NCI-H2081 treated with DMSO at 0.1 percent for 48 hours (cell line): ENCODE measurements at regions not wholly inside any gene's neighbourhood (a gene's known extent, or its start where the extent isn't known, plus 50 kb on each side); places are given as distances from the start of the nearest gene placed in this dataset.

Experiments
- DNase-seq: peaks from one replicate; lab custom pipeline; 2025; lab: John Stamatoyannopoulos, UW

DNA sequence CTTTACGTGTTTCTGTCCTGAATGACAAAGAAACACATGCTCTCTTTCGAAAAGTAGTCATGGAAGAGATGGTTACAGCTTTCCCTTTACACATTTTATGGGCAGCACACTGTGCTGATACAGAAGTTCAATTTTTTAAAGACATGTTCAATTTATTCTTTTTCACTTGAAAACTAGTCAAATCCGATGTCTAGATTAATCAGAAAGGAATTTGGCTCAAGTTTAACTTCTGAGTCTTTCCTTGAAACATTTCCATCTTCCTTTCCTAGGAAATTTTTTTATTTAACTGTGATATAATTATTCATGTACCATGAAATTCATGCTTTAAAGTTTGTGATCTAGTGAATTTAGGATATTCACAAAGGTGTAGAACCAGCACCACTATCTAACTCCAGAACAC lies 360.1 kb downstream of the TNS3 start:
- DNase-seq, result no peak

DNA sequence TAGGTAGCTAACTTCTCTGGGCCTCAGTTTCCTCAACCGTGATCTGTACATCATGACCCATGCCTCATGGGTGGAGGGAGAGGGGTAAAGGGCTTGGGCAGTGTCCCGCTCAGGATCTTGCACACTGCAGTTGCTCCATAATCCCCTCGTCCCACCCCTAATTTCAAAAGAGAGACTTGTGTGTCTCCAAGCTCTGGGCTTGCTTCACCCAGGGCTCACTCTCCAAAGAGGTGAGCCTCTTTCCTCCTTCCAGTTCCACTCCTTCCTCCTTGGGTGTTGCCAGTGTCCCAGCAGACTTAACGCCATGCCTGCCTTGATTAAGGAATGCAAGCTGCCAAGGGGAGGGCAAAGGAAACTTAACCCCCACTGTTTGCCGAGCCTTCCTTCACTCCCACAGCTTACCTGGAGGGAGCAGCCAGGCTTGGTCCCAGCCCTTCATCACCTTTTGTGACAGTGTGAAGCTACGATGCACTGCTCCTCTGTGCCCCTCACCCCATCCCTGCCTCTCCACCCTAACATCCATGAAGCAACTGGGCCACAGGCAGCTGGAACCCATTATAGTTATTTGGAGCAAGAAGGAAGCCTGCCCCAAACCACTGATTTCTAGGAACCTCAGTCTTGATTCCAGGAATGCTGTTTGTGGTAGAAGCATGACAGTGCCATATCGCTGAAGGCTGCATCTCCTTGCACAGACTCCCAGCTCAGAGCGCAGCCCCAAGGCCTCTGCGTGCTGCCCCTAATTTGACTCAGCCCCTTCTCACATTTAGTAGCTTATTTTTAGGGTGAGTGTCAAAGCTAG lies 363.3 kb downstream of the TNS3 start:
- DNase-seq, result no peak

DNA sequence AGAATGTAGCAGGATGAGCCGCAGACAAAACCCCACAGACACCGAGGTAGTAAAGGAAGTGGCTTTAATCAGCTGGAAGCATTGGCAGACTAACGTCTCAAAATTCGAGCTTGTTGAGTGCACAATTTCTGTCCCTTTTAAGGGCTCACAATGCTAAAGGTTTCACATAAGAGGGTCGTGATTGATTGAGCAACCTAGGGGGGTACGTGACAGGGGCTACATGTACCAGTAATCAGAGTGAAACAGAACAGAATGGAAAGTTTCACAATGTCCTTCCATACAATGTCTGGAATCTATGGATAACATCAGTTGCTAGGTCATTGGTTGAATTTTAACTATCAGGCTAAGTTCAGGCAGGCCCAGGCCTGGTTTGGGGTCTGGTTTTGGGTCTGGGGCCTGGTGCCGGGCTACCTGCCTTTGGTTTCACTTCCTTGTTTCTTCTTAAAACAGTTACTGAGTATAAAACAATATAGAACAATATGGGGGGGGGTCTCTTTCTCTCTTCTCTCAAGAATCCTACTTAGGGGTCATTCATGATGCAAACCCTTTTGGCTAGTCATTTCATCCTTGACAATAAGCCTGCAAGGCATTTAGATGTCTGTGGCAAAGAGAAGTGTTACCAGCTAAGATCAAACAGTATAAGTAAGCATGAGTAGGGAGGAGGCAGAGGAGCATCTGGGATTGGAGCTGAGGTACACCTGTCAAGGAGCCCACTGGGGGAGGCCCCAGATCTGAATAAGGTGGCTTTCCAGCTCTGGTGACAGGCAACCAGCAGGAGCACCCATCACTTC lies 364.1 kb downstream of the TNS3 start:
- no peak for DNase-seq

DNA sequence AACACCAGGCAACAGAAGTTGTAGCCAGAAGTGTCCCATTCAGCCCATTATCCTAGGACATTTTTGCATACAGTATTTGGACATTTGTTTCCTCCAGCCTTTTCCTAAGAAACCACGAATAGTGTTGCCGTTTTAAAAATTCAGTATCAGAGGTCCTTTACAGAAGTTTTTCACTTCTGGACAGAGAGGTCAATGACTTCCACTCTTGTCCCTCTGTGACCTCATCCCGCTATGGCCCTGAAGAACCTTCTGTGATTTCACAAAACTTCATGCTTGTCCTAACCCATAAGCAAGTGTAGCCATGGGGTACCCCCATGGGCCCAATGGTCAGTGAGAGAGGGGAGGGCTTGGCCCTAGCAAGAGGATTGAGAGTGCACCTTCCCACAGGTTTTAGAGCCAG lies 364.8 kb downstream of the TNS3 start:
- no peak for DNase-seq

DNA sequence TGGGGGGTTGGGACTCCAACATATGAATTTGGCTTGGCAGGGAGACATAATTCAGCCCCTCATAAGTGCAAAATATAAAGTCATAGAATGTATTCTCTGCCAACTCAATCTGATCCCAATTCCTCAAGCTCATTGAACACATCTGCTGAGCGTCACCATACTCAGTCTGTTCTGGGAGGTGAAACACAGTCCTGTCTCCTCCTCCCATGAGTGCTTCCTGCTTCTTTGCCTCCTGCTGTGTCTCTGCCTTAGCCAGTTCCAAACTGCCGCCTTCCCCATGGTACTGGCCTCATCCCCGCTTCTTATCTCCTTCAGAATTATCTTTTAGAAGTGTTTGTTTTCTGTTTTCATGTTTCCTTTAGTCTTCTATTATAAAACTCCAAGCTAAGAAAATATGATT lies 365.5 kb downstream of the TNS3 start:
- DNase-seq, result no peak

DNA sequence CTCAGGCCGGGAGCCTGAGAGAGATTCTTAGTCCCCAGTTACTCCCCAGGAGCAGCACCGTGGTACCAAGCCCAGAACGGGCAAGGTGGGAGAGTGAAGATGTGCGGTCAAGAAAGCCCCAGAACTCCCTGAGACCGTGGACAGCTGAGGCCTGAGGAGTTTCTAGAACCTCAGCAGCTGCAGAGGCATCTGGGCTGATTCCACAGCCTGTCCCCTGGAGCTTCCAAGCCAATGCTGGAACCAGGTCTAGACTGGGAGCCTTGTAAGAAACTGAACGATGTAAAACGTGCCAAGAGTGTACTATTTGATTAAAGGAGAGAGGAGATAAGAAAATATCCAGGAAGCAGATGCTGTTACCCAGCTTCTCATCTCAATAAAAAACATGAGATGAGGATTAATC lies 366.3 kb downstream of the TNS3 start:
- no peak for DNase-seq

DNA sequence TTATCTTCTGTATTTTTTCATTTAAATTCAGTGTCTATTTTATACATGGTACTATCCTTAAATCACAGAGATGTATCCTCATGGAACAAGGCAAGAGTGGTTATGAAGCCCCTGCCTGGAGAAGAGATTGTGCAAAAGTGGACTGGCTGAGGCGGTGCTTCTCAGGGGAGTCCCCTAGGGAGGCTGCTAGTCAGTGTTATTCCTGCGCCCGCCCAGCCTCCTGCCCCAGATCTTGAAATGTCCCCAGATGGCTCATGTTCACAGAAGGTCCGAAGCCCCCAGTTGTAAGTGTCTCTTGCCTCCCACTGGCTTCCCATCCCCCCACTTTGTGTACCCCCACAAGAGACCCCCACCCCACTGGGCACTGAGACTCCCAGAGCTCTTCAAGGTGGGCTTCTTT lies 366.9 kb downstream of the TNS3 start:
- no peak for DNase-seq

DNA sequence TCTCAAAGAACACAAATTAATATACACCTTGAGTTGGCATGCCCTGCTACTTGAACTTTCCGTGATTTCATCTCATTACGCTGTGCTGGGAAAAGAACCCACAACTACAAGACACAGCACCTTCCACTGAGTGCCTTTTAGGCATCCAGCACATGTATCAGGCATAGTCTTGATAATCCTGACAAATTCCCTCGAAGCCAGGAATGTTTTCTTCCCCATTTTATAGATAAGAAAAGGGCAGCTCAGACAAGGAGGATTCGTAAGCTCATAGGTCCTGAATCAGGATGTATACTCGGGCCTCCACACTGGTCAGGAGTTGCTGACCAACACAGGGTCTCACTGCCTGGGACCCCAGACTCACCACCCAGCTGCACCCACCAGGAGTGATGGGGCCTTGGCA lies 368.6 kb downstream of the TNS3 start:
- no peak for DNase-seq

DNA sequence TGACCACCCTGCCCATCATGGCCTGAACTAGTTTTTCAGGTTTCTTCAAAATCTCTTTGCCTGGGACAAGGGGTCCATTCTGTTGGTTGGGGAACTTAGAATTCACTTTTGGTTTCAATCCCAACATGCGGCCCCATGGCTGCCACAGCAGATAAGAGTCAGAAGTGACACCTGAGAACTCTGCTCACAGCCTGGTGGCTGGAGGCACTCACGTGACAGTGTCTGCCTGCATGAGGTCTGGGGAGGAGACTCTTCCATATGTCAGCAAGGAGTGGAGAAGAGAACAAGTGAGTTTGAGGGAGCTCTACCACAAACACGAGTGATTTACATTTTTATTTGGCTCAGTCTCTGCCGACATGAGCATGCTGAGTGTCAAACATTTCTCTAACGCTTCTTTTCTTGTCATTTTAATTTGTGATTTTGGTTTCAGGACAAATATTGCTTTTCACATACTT lies 370.4 kb downstream of the TNS3 start:
- no peak for DNase-seq

DNA sequence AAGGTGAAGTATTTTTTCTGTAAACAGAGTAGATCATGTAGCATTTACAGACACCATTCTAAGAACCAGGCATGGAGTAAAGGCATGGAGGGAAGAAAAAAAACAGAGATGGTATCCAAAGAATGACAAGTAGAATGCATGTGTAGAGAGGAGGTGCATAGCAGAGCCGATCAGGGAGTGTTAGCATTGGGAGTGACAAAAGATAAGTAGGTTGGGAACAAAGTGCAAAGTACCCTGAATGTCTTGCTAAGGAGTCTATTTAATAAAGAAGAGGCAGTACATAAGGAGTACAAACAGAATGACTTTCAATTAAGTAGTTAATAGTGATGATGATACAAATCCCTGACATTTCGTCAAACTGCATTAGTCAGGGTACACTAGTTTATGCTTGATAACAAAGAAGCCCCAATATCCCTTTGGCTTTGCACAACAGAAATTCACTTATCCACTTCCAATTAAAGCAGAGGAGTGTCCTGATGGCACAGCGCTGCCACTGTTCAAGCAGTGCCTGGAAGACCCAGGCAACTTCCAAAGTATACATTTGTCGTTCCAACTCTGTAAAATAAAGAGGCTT lies 371.5 kb downstream of the TNS3 start:
- DNase-seq, result no peak

DNA sequence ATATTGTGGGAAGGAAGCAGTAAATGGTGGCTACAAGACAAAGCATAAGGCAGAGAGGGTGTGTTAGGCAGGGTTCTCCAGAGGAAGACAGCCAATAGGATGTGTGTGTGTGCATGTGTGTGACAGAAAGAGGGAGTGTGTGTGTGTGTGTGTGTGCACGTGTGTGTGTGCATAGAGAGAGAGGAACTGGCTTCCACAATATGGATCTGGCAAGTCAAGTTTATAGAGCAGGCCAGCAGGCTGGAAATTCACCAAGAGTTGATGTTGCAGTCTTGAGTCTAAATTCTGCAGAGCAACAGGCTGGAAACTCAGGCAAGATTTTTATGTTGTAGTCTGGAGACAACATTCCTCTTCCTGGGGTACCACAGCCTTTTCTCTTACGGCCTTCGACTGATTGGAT lies 374.0 kb downstream of the TNS3 start:
- DNase-seq, result no peak

DNA sequence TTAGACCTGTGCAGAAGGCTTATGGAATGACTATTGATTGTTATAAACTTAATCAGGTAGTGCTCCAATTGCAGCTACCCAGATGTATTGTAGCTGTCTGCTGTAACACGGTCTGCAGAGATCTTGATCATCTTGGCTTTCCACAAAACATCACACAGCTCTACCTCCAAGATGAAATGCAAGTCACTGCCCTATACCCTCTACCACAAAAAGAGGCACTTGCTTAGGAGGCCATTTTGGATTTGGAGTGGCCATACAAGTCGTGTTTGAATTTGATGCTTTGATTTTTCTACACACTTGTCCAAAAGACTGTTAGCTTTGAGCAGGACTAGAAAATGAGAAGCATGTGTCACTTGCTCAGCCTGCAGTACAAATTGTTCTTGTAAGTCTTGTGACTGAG lies 377.2 kb downstream of the TNS3 start:
- DNase-seq, result no peak

DNA sequence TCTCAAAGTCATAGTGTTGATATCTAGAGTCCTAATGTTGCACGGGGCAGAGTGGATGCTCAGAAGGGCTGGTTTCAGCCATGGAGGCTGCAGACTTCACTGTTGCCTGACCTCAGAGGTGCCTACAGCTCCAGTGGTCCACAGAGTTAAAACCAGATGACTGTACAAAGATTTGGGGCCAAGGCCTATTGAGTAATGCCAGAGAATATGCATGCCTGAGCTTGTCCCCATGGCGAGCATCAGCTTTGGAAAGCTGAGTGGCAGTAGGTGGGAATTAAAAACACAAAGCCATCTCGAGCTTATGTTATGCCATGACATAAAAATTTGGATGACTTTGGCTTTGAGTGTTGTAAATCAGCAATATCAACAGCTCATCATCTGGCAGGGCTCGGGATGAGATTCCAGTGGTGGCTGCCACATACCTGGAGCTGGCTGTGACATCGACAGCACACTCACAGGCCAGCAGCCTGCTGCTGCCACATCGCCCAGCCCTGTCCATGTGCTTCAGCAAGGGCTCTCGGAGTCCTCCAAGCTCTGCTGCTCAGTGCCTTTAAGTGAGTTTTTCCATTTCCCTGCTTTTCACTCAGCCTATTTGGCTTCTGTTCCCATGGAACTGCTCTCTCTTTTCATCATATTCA lies 379.6 kb downstream of the TNS3 start:
- no peak for DNase-seq

DNA sequence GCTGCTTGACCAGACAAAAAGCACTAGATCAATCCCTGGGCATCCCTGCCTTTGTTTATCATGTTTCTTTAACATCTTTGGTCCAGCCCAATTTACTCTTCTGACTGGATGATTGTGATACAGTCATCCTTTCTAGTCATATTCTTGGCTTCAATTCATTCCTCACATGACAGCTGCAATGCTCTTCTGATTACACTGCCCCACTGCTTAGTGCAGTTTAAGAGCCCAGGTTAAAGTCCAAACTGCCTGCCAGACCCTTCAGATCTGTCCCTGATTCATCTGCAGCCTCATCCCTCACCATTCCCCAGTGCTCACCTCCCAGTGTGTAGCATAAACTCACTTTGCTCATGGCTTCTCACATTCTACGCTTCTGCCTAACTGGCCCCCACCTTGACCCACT lies 383.8 kb downstream of the TNS3 start:
- DNase-seq, result no peak

DNA sequence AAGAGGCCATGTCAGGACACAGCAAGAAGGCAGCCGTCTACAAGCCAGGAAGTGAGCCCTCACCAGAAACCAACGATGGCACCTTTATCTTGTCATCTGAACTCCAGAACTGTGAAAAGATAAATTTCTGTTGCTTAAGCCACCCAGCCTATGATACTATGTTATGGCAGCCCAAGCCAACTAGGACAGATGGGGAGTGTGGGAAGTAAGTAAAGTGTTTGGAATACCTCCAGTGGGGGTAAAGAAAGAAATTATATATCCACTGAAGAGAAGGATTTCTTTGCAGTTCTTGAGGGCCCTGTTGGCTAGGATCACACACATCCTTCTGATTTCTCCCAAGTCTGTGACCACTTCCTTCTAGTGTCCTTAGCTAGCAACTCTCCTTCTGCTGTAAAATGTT lies 384.4 kb downstream of the TNS3 start:
- no peak for DNase-seq

DNA sequence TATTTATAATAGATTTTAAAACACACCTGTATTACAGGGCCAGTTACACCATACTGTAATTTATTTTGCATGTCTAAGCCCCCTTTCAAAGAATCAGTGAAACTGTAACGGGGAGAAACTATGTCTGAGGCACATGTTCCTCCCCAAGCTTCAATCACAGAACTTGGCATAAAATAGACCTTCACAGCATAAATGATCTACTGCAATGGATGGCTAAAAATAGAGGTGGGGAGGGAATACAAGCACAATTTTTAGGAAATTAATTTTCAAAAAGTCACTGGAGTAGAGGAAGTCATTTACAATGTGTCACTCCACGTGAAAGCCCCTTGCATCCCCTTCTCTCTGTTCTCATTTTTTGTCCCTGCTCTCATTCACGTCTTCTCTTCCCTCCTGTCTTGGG lies 385.2 kb downstream of the TNS3 start:
- DNase-seq, result no peak

DNA sequence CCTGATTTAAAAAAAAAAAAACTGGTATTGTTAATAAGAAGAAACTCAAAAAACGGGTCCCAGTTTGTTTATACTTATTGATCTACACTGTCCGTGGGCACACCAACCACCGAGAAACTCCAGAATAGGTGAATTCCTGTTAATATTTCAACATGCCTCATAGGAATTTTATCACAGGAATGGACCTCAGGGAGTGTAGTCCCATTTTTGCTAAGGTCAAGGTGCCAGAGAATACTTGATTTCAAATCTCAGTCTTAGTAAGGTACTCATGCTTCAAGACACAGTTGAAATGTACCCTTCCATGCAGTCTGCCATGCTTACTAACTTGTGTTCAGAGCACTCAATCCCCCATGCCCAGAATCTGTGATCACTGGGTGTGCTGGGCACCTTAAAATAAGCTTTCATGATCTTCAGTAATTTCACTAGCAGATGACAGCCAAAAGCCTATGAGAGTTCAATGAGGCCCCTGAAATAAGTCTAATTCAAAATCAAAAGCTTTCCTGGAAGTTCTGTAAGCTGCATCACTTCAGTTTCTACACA lies 385.7 kb downstream of the TNS3 start:
- no peak for DNase-seq

DNA sequence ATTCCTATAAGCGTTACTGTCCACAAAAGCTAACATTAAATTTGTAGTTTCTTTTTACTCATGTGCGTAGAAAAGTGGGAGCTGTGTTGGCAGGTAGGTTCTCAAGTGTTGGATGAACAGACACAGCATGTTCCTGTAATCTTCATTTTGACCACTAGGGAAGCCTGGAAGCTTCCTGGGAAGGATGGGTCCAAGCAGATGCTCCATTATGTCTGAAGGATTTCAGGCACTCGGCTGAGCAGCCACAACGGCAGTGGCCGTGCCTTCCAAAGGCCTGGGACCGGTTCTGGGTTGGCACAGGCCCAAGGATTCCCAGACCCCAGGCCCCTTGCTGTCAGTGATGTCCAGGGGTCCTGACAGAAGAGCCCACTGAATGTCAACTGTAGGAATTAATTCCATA lies 386.3 kb downstream of the TNS3 start:
- no peak for DNase-seq

DNA sequence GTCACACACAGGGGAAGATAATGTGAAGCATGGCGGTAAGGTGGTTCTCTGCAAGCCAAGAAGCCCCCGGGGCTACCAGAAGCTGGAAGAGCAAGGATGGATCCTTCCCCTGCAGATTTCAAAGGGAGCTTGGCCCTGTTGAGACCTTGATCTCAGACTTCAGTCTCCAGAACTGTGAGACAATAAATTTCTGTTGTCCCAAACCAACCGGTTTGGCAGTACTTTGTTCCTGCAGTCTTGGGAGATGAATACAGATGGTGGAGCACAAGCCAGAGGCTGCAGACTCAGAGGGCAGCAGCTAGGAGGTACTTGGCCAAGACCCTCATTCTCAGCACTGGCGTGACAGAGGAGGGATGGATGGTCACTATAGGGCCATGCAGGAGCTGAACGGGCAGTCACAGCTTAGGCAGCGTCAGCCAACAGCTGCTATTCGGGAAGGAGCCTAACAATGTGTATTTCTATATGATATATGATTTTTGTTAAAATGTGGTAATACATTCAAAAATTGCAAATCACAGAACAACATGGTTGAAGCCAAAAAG lies 387.3 kb downstream of the TNS3 start:
- no peak for DNase-seq

DNA sequence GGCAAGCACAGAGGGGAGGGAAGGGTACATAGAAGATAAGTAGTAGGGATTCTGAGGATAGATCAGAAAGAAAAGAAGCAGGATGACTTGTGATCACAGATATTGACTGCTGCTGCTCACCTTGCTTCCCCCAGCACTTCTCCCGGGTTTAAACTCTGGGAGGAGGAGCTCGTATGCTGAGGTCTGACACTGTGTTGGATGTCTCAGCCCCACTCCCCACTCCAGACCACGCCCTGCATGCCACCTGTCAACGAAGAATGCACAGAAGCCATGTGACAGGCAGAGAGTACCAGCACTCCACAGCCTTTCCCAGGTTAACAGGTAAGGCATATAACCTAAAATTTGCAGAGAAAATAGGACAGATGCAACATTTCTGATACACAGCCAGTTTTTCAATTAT lies 388.9 kb downstream of the TNS3 start:
- no peak for DNase-seq

DNA sequence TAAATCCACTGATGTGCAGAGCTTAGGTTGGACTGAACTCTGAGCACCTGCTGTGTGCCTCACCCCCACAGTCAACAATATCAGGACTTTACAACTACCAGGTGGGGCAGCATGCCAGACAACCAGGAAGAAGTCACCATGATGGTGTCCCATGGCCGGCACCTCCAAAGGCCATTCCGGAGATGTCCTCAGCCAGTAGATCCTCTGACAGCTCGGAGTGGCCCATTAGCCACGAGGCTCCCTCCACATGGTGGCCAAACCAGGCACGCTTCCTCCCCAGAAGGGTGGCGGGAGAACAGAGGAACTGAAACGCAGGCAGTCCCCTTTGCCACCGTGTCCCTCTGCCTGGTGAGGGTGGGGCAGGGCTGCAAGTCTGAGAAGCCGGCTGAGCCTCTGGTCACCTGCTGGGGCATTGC lies 390.0 kb downstream of the TNS3 start:
- DNase-seq, result no peak

DNA sequence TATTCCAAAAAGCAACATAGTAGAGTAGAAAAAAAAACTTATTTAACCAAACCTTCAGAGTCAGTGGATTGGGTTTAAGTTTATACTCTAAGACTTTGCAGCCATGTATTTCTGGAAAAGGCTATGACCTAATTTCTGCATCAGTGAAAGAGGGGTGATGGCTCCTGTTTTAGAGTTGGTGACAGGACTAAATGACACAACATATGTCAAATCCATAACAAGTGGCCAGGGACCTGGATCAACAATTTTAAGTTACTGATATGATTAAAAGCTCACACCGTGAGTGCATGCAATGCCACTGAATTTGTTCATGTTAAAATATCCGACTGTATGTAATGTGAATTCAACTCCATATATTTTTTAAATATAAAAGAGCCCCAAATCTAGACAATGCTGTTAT lies 390.6 kb downstream of the TNS3 start:
- DNase-seq, result no peak
